ENCODE measurements at regions not wholly inside any gene's neighbourhood (a gene's known extent, or its start where the extent isn't known, plus 50 kb on each side); places are given as distances from the start of the nearest gene placed in this dataset.

- DNase-seq (ENCODE audit: low read depth in 4 of 4, low spot score in 2 of 4) = no peak
Observed at GRCh38 chr10:91694170-91694794, 61.4 kb upstream of the PPP1R3C start.

GRCh38 chr10:91691981-91692380, 59.1 kb upstream of the PPP1R3C start:
- no peak for DNase-seq (ENCODE audit: low read depth in 4 of 4, low spot score in 2 of 4)

GRCh38 chr10:91690996-91691676, 58.3 kb upstream of the PPP1R3C start:
- DNase-seq (ENCODE audit: low read depth in 4 of 4, low spot score in 2 of 4) = no peak

- DNase-seq (ENCODE audit: low read depth in 4 of 4, low spot score in 2 of 4) = no peak
Observed at GRCh38 chr10:91690412-91690811, 57.5 kb upstream of the PPP1R3C start.

GRCh38 chr10:91689731-91690168, 56.9 kb upstream of the PPP1R3C start:
- DNase-seq (ENCODE audit: low read depth in 4 of 4, low spot score in 2 of 4) = no peak

- no peak for DNase-seq (ENCODE audit: low read depth in 4 of 4, low spot score in 2 of 4)
Observed at GRCh38 chr10:91684841-91685240, 52.0 kb upstream of the PPP1R3C start.

- no peak for DNase-seq (ENCODE audit: low read depth in 4 of 4, low spot score in 2 of 4)
Observed at GRCh38 chr10:91683975-91684374, 51.1 kb upstream of the PPP1R3C start.

GRCh38 chr10:91682912-91683311, 50.0 kb upstream of the PPP1R3C start:
- DNase-seq (ENCODE audit: low read depth in 4 of 4, low spot score in 2 of 4) = no peak

Measured in left renal cortex interstitium (tissue), 4 donors.